ENCODE measurements at regions not wholly inside any gene's neighbourhood (a gene's known extent, or its start where the extent isn't known, plus 50 kb on each side); places are given as distances from the start of the nearest gene placed in this dataset.

DNA sequence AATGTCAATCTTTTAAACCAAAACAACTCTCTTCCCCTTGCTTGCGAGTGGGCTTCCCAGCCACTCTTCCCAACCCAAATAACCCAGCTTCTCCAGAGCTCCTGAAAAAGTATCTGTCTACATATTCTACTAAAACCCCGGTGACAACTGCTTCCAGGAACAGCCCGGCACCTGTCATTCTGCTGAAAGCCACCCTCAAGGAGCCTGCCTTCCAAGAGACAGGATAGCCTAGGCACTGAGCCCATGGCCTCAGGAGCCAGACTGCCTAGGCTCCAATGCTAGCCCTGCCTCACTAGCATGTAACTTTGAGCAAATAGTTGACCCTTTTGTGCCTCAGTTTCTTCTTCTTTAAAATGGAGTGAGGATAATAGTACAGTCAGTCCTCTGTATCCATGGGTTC lies 459.8 kb downstream of the SOX6 start:
- H3K27ac ChIP-seq, result no peak overlapping the region
- H3K27me3 ChIP-seq (replicated peaks in 1 of 7), result no peaks in the 10 kb centered on the region
- DNase-seq, result no peak
- H3K9me3 ChIP-seq, result no peaks in the 10 kb centered on the region
- TF ChIP-seq POLR2A (IDR thresholded peaks at IDR 0.05) (no peak), CTCF (IDR thresholded peaks at IDR 0.05 in 8 of 11, conservative IDR thresholded peaks at IDR 0.05 in 3 of 11) (no peak), POLR2AphosphoS5 (IDR thresholded peaks at IDR 0.05) (no peak)
- peaks cover 0 to 19% (median 0%) of the 10 kb centered on the region in 6 donors for H3K4me1 ChIP-seq
- 89 to 95% (median 91%) methylated on average over 3 of the region's 3 CpGs for WGBS, 5 donors
- no peak overlapping the region for H3K4me3 ChIP-seq
- H3K36me3 ChIP-seq, result no peaks in the 10 kb centered on the region
- intact Hi-C loops (cut with DNase I; ENCODE audit: low total_unique reads), result no loop called here

DNA sequence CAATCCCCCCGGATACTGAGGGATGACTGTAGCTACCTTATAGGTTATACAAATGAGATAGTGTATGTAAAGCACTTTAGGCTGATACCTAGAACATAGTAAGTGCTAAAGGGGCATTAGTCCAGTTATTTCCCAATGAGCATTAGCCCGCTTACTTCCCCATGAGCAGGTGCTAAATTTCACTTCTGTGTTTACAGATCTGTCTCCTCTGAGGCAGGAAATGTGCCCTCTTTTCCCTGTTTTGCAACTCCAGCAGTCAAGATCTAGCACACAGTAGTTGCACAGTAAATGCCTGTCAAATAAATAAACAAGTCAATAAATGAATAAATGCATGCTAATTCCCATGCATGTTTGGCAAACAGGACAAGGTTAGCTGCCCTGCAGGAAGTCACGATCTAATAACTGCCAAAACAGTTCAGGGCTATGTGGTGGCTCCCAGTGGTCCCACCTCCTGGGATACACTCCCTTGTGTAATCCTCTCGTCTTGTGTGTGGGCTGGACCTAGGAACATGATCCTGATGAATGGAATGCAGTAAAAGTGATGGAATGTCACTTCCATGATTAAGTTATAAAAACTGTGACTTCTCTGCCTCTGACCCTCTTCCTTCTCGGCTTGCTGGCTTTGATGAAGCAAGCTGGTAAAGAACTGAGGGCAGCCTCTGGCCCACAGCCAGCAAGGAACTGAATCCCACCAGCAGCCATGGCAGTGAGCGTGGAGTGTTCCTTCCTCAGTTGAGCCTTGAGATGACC lies 459.0 kb downstream of the SOX6 start:
- peaks cover 0 to 19% (median 0%) of the 10 kb centered on the region in 6 donors for H3K4me1 ChIP-seq
- H3K9me3 ChIP-seq, result no peaks in the 10 kb centered on the region
- TF ChIP-seq POLR2AphosphoS5 (IDR thresholded peaks at IDR 0.05) (peak in 1 of 3 donors; percentile 20), POLR2A (IDR thresholded peaks at IDR 0.05) (no peak), CTCF (IDR thresholded peaks at IDR 0.05 in 8 of 11, conservative IDR thresholded peaks at IDR 0.05 in 3 of 11) (no peak)
- no peak for DNase-seq
- intact Hi-C loops (cut with DNase I; ENCODE audit: low total_unique reads), result no loop called here
- 37 to 58% (median 44%) methylated on average over 6 of the region's 6 CpGs for WGBS, 5 donors
- no peak overlapping the region for H3K4me3 ChIP-seq
- no peaks in the 10 kb centered on the region for H3K36me3 ChIP-seq
- H3K27me3 ChIP-seq (replicated peaks in 1 of 7), result no peaks in the 10 kb centered on the region
- H3K27ac ChIP-seq, result peak overlapping the region in 3 of 8 donors; percentile 2 to 55 (median 42)

GRCh38 chr11:15901054-15901453 lies 455.3 kb downstream of the SOX6 start:
- Histone ChIP-seq H3K4me1 (peaks cover 0 to 19% (median 0%) of the 10 kb centered on the region in 6 donors), H3K4me3 (no peak overlapping the region), H3K36me3 (no peaks in the 10 kb centered on the region), H3K27ac (peak overlapping the region in 1 of 8 donors; percentile 18), H3K9me3 (no peaks in the 10 kb centered on the region), H3K27me3 (replicated peaks in 1 of 7) (no peaks in the 10 kb centered on the region)
- DNase-seq, result no peak
- no peak for TF ChIP-seq CTCF (IDR thresholded peaks at IDR 0.05 in 8 of 11, conservative IDR thresholded peaks at IDR 0.05 in 3 of 11)
- TF ChIP-seq POLR2A (IDR thresholded peaks at IDR 0.05), result no peak
- TF ChIP-seq POLR2AphosphoS5 (IDR thresholded peaks at IDR 0.05), result no peak
- WGBS, 5 donors, result 64 to 90% (median 81%) methylated on average over 4 to 6 of the region's 6 CpGs
- intact Hi-C loops (cut with DNase I; ENCODE audit: low total_unique reads), result no loop called here

DNA sequence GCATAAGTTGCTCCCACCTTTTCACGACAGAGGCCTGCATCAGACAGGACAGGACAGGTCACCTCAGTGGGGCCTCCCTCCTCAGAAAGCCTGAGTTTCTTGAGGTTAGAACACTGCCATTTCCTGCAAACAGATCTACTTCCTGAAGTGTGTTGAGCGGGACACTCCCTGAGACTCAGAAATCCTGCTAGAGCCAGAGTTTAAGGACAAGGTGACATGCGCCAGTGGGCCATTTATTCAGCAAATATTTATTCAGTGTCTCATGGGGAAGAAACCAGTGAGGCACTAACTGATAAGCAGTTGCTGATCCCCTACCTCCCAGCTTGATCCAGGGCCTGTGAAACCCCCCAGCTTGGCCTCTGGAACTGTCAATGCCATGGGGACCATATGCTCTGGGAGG lies 454.6 kb downstream of the SOX6 start:
- H3K4me3 ChIP-seq, result no peak overlapping the region
- H3K4me1 ChIP-seq, result peaks cover 0 to 19% (median 0%) of the 10 kb centered on the region in 6 donors
- WGBS, 5 donors, result 56 to 83% (median 58%) methylated on average over 3 of the region's 3 CpGs
- intact Hi-C loops (cut with DNase I; ENCODE audit: low total_unique reads), result no loop called here
- no peak for DNase-seq
- no peak for TF ChIP-seq POLR2A (IDR thresholded peaks at IDR 0.05)
- TF ChIP-seq CTCF (IDR thresholded peaks at IDR 0.05 in 8 of 11, conservative IDR thresholded peaks at IDR 0.05 in 3 of 11), result no peak
- TF ChIP-seq POLR2AphosphoS5 (IDR thresholded peaks at IDR 0.05), result no peak
- H3K27ac ChIP-seq, result peak overlapping the region in 1 of 8 donors; percentile 18
- H3K36me3 ChIP-seq, result no peaks in the 10 kb centered on the region
- no peaks in the 10 kb centered on the region for H3K27me3 ChIP-seq (replicated peaks in 1 of 7)
- H3K9me3 ChIP-seq, result no peaks in the 10 kb centered on the region
